ENCODE measurements at regions not wholly inside any gene's neighbourhood (a gene's known extent, or its start where the extent isn't known, plus 50 kb on each side); places are given as distances from the start of the nearest gene placed in this dataset.

GRCh38 chr2:52404046-52404445 is 1363.6 kb upstream of the CHAC2 start:
- ChIA-PET POLR2A (ENCODE audit: low non-redundant PET) (no interaction called here), CTCF (no interaction called here)
- TF ChIP-seq, protein P1, sequence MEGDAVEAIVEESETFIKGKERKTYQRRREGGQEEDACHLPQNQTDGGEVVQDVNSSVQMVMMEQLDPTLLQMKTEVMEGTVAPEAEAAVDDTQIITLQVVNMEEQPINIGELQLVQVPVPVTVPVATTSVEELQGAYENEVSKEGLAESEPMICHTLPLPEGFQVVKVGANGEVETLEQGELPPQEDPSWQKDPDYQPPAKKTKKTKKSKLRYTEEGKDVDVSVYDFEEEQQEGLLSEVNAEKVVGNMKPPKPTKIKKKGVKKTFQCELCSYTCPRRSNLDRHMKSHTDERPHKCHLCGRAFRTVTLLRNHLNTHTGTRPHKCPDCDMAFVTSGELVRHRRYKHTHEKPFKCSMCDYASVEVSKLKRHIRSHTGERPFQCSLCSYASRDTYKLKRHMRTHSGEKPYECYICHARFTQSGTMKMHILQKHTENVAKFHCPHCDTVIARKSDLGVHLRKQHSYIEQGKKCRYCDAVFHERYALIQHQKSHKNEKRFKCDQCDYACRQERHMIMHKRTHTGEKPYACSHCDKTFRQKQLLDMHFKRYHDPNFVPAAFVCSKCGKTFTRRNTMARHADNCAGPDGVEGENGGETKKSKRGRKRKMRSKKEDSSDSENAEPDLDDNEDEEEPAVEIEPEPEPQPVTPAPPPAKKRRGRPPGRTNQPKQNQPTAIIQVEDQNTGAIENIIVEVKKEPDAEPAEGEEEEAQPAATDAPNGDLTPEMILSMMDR (conservative IDR thresholded peaks at IDR 0.05; ENCODE audit: low read depth), result no peak

GRCh38 chr2:52402128-52402527 is 1365.5 kb upstream of the CHAC2 start:
- TF ChIP-seq, protein P1 (conservative IDR thresholded peaks at IDR 0.05; ENCODE audit: low read depth), result no peak
- ChIA-PET POLR2A (ENCODE audit: low non-redundant PET) (no interaction called here), CTCF (no interaction called here)
- DNase-seq (ENCODE audit: low spot score), result no peak
- no peak overlapping the region for H3K27ac ChIP-seq

More at GRCh38 chr2:52404046-52404445, 1363.6 kb upstream of the CHAC2 start:
- H3K27ac ChIP-seq, result no peak overlapping the region
- no peak for DNase-seq (ENCODE audit: low spot score)

GRCh38 chr2:52396836-52397235 is 1364.9 kb upstream of the NRXN1 start:
- TF ChIP-seq, protein P1 (conservative IDR thresholded peaks at IDR 0.05; ENCODE audit: low read depth), result no peak
- CTCF ChIA-PET, result no interaction called here
- no peak overlapping the region for H3K27ac ChIP-seq
- no peak for DNase-seq (ENCODE audit: low spot score)
- POLR2A ChIA-PET (ENCODE audit: low non-redundant PET), result no interaction called here

DNA sequence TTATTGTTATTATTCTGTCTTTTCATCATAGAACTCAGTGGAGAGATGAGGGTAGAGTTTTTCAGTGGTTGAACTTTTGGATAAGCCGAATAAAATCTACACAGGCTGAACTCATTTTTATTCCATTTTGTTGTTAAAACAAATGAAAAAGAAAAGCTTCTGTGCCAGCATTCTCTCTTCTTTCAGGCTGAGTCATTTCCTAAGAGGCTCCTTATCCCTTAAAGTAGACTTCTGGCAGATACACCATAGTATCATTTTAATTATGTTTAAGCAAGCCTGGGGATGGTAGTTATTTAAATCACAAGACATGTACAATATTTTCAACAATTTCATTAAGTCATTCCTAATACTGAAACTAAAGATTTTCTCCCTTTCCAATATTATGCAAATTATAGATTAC is 1364.0 kb upstream of the NRXN1 start:
- ChIA-PET CTCF (no interaction called here), POLR2A (ENCODE audit: low non-redundant PET) (no interaction called here)
- TF ChIP-seq, protein P1 (conservative IDR thresholded peaks at IDR 0.05; ENCODE audit: low read depth), result no peak
- no peak for DNase-seq (ENCODE audit: low spot score)
- no peak overlapping the region for H3K27ac ChIP-seq

GRCh38 chr2:52391621-52392020 is 1359.7 kb upstream of the NRXN1 start:
- POLR2A ChIA-PET (ENCODE audit: low non-redundant PET), result no interaction called here
- H3K27ac ChIP-seq, result no peak overlapping the region
- no peak for DNase-seq (ENCODE audit: low spot score)
- CTCF ChIA-PET, result no interaction called here
- TF ChIP-seq, protein P1 (conservative IDR thresholded peaks at IDR 0.05; ENCODE audit: low read depth), result no peak

DNA sequence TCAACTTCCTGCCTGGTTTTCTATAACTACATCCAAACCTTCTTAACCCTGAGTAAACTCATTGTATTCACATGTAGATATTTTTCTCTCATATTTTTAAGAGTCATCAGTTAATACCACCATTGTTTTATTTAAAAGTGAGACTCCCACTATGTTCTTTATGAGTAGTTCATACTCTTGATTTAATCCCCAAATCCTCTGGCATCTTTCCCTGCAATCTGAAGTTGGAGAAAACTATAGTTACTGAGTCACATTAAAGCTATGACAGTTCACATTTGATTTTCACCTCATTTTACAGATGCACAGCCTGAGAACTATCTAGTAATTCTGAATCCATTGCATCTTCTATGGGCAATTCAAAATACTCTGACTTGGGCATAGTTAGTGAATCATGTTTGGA is 1358.7 kb upstream of the NRXN1 start:
- POLR2A ChIA-PET (ENCODE audit: low non-redundant PET), result no interaction called here
- no peak overlapping the region for H3K27ac ChIP-seq
- TF ChIP-seq, protein P1 (conservative IDR thresholded peaks at IDR 0.05; ENCODE audit: low read depth), result no peak
- DNase-seq (ENCODE audit: low spot score), result no peak
- CTCF ChIA-PET, result no interaction called here
